OCI-LY3 (cell line): ENCODE measurements at regions not wholly inside any gene's neighbourhood (a gene's known extent, or its start where the extent isn't known, plus 50 kb on each side); places are given as distances from the start of the nearest gene placed in this dataset.

Experiments
- CTCF ChIP-seq: fragments of 200-600, 300-600 bp; sonication (generic); IDR thresholded peaks from 2 replicates; pipeline ENCODE4 v1.5.1; 2014; ENCODE audit warnings: antibody characterized with exemption, low read length, low read depth
- EZH2phosphoT487 ChIP-seq: fragments of 200-600 bp; shearing (Covaris generic); IDR thresholded peaks from 2 replicates; pipeline ENCODE4 v1.6.1; 2018; ENCODE audit warnings: antibody characterized with exemption, mixed run types, low read depth

- TF ChIP-seq CTCF = no peak
- TF ChIP-seq EZH2phosphoT487 = no peak
These were observed 65.1 kb upstream of the ATP11B start for GRCh38 chr3:182728238-182728637.
